Midbrain (tissue), 1 donor: ENCODE measurements at regions not wholly inside any gene's neighbourhood (a gene's known extent, or its start where the extent isn't known, plus 50 kb on each side); places are given as distances from the start of the nearest gene placed in this dataset.

Experiments
- DNase-seq: peaks from one replicate; lab custom pipeline; 2025; lab: John Stamatoyannopoulos, UW

DNA sequence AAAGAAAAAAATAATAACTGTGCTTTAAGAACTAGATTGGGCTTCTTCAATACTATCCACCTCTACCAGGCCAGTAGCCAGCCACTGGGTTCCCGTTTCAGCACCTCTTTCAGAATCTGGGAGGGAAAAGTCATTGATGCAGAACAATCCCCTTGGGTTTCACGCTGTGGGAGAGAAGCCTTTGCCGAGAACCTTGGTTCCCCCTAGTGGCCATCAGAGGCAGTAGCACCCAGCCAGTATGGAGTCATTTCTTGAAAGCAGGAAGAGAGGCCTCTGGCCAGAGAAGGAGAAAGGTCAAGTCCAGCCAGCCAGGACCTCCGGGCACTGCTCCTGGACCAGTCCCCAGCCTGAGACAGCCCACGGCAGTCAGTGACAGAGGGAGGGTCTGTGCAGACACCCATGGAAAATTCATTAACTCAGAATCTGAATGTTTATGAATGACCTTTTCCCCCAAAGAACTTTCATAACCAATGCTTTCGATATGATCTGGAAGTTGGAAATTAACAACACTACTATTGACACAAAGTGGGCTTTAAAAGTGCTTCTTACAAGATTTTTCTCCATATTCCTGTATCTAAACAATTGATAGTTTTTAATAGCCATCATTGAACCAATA lies 51.2 kb upstream of the CDH5 start:
- DNase-seq: peak; percentile 83

- no peak for DNase-seq
Measured at GRCh38 chr16:66311306-66311705, 55.2 kb upstream of the CDH5 start.

- DNase-seq: no peak
Measured at GRCh38 chr16:66309215-66309807, 57.2 kb upstream of the CDH5 start.

GRCh38 chr16:66308096-66308495 lies 58.4 kb upstream of the CDH5 start:
- no peak for DNase-seq

- DNase-seq: no peak
Measured at GRCh38 chr16:66306366-66307150, 59.9 kb upstream of the CDH5 start.

- no peak for DNase-seq
Measured at GRCh38 chr16:66304961-66305360, 61.5 kb upstream of the CDH5 start.

DNA sequence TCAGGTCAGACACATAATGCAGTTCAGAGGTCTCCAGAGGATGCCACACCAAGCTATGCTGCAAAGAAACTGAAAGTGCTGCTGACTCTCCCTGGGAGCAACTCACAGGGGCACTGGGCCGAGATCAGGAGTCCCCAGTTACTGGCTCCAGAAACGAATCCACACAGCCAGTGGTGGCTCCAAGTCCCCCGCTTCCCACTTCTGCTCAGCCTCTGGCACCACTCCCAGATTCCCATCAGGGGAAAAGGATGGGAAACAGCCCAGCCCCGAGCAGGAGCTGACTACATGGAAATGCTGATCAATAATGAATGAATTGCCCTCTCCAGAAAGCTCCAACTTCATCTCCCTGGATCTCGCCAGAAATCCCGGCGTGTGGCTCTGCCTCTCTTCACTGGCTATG lies 62.3 kb upstream of the CDH5 start:
- no peak for DNase-seq

DNA sequence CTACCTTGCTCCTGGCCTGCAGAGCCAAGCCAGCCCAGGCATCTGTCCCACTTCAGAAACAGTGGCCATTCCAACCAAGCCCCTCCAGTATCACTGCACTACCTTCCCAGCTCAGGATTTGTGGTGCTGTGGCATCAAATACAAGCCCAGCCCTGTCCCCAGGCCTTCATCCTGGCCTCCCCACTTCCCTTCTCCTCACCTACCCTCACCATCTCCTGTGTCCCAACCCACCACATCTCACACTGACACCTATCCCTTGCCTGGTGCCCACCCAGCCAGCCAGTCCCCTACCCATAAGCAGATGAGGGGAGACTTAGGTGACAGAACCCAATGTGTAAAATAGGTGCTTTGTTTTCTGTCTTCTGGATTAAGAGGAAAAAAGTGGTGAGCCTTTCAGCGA lies 66.0 kb upstream of the CDH5 start:
- DNase-seq: no peak

DNA sequence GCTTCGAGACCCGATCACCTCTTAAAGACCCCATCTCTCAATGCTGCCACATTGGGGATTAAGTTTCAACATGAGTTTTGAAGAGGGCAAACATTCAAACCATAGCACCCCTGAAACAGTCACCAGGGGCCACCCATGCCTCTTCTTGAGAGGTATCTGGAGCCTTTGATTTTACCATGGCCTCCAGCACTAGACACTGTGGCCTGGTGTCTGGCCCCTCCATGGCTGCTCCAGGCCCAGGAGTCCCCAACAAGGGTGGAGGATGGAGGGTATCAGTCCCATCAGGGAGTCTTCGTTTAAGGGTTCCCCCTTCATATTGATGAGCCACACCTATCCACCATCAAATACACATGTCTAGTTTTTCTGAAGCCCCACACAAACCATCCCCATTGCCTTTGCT lies 66.5 kb upstream of the CDH5 start:
- DNase-seq: no peak

GRCh38 chr16:66299349-66299748 lies 67.1 kb upstream of the CDH5 start:
- no peak for DNase-seq

GRCh38 chr16:66298571-66299120 lies 67.8 kb upstream of the CDH5 start:
- no peak for DNase-seq

GRCh38 chr16:66298006-66298405 lies 68.5 kb upstream of the CDH5 start:
- DNase-seq: no peak

DNA sequence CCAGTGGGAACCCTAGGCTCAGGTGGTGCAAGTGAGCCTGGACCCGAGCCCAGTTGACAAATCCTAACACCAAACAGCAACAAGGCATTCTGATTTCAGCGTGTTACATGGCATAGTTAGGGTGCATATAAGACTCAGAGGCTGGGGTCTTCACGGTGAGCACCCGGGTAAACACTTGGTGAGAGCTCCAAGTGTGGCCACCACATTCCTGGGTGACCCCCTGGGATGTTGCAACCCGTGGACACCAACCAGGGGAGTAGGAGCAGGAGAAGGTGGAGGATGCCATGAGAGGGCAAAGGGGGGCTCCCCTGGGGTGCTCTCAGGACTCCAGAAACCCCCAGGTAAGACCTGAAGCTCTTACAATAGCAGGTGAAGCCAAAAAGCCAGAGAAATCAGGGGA lies 69.9 kb upstream of the CDH5 start:
- no peak for DNase-seq

DNA sequence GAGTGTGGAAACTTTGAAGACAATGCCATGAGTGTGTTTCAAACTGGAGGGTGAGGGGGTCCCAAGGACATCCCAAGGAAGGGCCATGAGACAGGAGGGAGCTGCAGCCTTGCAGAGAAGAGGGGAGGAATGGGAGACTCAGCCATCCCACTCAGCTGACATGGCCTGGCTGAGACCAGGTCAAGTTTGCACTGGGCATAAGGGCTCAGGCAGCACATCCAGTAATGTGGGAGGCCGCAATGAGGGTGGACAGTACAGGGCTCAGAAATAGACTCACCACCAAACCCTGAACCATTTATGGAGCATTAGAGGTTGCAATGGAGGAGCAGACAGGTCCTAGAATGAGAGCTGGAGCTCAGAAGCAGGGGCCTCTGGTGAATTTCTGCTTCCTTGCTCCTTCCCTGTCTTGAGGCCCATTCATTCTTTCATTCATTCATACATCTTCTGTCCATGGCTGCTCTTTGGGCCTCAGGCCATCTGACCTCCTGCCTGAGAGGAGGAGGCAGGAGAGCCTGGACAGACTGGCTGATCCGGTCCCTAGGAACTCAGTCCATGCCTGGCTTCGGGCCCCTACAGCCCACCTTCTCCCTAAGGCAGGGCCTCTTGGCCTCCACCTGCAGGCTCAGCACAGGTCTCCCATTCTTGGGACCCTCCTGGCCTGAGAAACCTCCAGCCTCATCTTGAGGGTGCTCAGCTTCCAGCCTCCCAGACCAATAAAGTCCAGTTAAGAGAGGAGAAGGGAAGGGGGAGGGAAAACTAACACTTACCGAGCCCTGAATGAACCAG lies 70.5 kb upstream of the CDH5 start:
- DNase-seq: no peak

GRCh38 chr16:66295213-66295612 lies 71.3 kb upstream of the CDH5 start:
- no peak for DNase-seq

DNA sequence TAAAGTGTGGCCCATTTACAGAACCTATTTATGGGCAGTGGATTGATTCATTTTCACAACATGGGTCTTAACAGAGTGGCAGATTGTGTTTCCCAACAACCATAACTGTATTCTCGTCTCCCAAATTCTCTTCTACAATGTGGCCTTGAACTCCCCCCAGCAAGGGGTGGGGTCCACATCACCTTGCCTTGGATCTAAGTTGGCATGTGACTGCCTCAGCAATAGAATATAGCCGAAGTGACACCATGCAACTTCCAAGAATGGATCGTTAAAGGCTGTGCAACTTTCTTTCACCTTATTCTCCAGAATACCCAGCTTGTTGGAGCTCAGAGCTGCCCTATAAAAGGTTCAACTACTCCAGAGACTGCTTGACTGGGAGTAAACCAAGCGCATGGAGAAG lies 72.0 kb upstream of the CDH5 start:
- no peak for DNase-seq

DNA sequence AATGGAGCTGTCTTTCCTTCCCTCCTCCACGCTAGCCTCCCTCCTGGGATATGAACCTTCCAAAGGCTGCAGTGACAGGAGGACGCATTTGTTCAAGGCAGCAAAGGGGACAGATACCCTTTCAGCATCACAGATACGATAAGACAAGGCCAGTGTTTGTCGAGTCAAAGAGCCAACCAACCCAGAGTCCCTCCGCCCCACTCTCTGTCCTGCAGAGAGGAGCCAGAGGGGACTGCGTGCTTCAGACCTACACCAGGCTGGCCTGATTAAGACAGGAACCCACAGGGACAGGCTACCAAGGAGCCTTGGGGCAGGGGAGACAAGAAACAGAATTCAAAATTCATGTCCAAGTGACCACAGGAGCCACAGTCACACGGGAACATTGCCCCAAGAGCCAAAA lies 72.6 kb upstream of the CDH5 start:
- DNase-seq: no peak

- DNase-seq: no peak
Measured at GRCh38 chr16:66293207-66293735, 73.2 kb upstream of the CDH5 start.

GRCh38 chr16:66292241-66292935 lies 74.1 kb upstream of the CDH5 start:
- no peak for DNase-seq

- no peak for DNase-seq
Measured at GRCh38 chr16:66291833-66292232, 74.7 kb upstream of the CDH5 start.

DNA sequence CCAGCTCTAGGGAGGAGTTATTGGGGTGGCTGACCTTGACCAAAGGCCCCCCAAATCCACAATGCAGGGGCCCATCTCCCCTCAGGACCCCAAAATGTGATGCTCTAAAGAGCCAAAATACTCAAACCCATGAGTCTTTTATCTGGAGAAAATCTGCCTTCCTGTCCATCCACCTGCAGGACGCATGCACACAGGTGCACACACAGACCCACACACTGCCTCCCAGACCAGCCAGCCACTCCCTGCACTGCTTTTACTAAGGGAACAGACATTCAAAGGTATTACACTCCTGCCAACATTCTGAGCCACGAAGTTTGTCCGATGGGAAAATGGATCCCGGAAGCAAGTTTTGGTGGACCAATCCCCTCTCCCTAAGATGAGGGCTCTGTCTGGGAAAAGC lies 76.1 kb upstream of the CDH5 start:
- no peak for DNase-seq

GRCh38 chr16:66289986-66290385 lies 76.5 kb upstream of the CDH5 start:
- DNase-seq: no peak
